ENCODE measurements at regions not wholly inside any gene's neighbourhood (a gene's known extent, or its start where the extent isn't known, plus 50 kb on each side); places are given as distances from the start of the nearest gene placed in this dataset.

DNA sequence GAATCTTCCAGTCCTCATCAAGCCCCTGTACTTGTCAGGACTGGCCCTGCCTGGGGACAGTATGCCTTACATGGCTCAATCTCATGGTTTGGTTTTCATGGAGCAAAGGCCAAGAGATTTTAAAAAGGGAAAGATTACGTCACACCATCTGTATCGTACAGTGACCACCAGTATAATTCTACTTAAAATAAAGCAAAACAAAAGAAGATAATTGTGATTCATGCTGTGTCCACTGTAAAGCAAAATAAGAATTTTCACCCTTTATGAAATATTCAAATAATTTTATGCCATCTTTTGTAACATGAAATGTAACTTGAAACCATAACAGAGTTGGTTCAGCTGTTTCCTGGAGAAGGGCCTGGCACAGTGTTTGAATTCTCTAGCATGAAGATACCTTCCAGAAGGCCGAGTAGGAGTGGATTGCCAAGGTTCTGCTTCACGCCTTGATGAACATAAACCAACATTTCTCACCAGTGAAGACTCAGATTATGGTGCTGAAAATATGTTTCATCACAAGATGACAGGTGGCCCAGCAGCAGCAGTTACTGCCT, 486.5 kb downstream of the RFPL4B start (continued):
- TF ChIP-seq ELF1 (IDR thresholded peaks at IDR 0.05; ENCODE audit: borderline replicate concordance, low read depth) (no peak), CBX3 (IDR thresholded peaks at IDR 0.05; ENCODE audit: low read depth) (no peak), EZH2phosphoT487 (IDR thresholded peaks at IDR 0.05; ENCODE audit: borderline replicate concordance) (no peak), YY1 (IDR thresholded peaks at IDR 0.05; ENCODE audit: extremely low read depth, insufficient replicate concordance, low read depth, low read length) (no peak), ZFX (IDR thresholded peaks at IDR 0.05) (no peak)
- TF ChIP-seq, protein P1, sequence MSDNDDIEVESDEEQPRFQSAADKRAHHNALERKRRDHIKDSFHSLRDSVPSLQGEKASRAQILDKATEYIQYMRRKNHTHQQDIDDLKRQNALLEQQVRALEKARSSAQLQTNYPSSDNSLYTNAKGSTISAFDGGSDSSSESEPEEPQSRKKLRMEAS (IDR thresholded peaks at IDR 0.05): no peak

DNA sequence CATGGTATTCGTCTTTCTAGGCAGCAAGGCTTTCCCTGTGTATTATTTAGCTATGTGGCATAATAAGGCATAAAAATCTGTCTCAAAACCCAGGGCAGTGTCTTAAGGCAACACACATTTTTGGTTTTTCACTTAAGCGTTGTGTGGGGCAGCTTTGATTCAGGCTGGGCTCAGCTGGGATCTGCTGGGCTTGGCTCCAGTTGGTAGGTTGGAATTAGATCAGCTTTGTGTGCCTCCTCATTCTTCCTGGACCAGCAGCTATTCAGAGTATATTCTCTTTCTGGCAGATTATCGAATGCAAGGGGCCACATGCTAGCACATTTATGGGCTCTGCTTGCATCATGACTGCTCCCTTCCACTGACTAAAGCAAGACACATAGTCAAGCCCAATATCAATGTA, 487.9 kb downstream of the RFPL4B start:
- ChIA-PET CTCF (no interaction called here), POLR2A (no interaction called here), RAD21 (ENCODE audit: low non-redundant PET in 1 of 2, low total read pairs in 2 of 2, uncharacterized antibody in 2 of 2, unreplicated experiment in 2 of 2) (no interaction called here)
- H3K9me2 ChIP-seq (ENCODE audit: insufficient read depth): no peaks in the 10 kb centered on the region
- no peak overlapping the region for H3K4me2 ChIP-seq (ENCODE audit: low read length)
- no peak overlapping the region for H3K4me3 ChIP-seq (replicated peaks in 1 of 2; ENCODE audit: low read depth in 1 of 2, low read length in 2 of 2)
- H3K27me3 ChIP-seq (ENCODE audit: insufficient read depth, low read length): no peaks in the 10 kb centered on the region
- intact Hi-C loops (cut with micrococcal nuclease): no loop called here
- no peaks in the 10 kb centered on the region for H4K20me1 ChIP-seq (ENCODE audit: insufficient read depth)
- no TSS peak for BruUV-seq (replicated peaks)
- ATAC-seq (no peak), DNase-seq (ENCODE audit: low read depth, low spot score) (no peak)
- H3K36me3 ChIP-seq (ENCODE audit: control insufficient read depth in 1 of 2, insufficient read depth in 2 of 2, low read length in 2 of 2): no peaks in the 10 kb centered on the region
- no peak overlapping the region for H3K27ac ChIP-seq (ENCODE audit: low read depth, low read length)
- no peaks in the 10 kb centered on the region for H3K79me2 ChIP-seq (ENCODE audit: insufficient read depth, low read length)
- H3K9ac ChIP-seq (ENCODE audit: low read length): no peak overlapping the region
- no peak for TF ChIP-seq POLR2AphosphoS5 (IDR thresholded peaks at IDR 0.05; ENCODE audit: low read depth, low read length)
- TF ChIP-seq RAD21 (IDR thresholded peaks at IDR 0.05; ENCODE audit: low read depth): no peak
- TF ChIP-seq YY1 (IDR thresholded peaks at IDR 0.05; ENCODE audit: extremely low read depth, insufficient replicate concordance, low read depth, low read length): no peak
- TF ChIP-seq JUND (IDR thresholded peaks at IDR 0.05): no peak
- no peak for TF ChIP-seq EZH2phosphoT487 (IDR thresholded peaks at IDR 0.05; ENCODE audit: borderline replicate concordance)
- no peak for TF ChIP-seq EZH2 (IDR thresholded peaks at IDR 0.05)
- TF ChIP-seq, protein P2, sequence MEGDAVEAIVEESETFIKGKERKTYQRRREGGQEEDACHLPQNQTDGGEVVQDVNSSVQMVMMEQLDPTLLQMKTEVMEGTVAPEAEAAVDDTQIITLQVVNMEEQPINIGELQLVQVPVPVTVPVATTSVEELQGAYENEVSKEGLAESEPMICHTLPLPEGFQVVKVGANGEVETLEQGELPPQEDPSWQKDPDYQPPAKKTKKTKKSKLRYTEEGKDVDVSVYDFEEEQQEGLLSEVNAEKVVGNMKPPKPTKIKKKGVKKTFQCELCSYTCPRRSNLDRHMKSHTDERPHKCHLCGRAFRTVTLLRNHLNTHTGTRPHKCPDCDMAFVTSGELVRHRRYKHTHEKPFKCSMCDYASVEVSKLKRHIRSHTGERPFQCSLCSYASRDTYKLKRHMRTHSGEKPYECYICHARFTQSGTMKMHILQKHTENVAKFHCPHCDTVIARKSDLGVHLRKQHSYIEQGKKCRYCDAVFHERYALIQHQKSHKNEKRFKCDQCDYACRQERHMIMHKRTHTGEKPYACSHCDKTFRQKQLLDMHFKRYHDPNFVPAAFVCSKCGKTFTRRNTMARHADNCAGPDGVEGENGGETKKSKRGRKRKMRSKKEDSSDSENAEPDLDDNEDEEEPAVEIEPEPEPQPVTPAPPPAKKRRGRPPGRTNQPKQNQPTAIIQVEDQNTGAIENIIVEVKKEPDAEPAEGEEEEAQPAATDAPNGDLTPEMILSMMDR (IDR thresholded peaks at IDR 0.05 in 2 of 3, conservative IDR thresholded peaks at IDR 0.05 in 1 of 3; ENCODE audit: borderline replicate concordance in 1 of 3, insufficient read depth in 1 of 3, low read depth in 2 of 3, low read length in 2 of 3): no peak
- TF ChIP-seq TCF7L2 (IDR thresholded peaks at IDR 0.05; ENCODE audit: borderline replicate concordance, extremely low read depth, insufficient read depth, insufficient read length): no peak
- no peak for TF ChIP-seq CEBPB (IDR thresholded peaks at IDR 0.05; ENCODE audit: low read depth)
- no peak for TF ChIP-seq EGR1 (IDR thresholded peaks at IDR 0.05; ENCODE audit: low read depth)
- TF ChIP-seq SRF (IDR thresholded peaks at IDR 0.05; ENCODE audit: low read depth): no peak
- TF ChIP-seq, protein P3, sequence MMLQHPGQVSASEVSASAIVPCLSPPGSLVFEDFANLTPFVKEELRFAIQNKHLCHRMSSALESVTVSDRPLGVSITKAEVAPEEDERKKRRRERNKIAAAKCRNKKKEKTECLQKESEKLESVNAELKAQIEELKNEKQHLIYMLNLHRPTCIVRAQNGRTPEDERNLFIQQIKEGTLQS (IDR thresholded peaks at IDR 0.05): no peak
- TF ChIP-seq SP1 (IDR thresholded peaks at IDR 0.05; ENCODE audit: low read depth): no peak
- no peak for TF ChIP-seq POLR2A (IDR thresholded peaks at IDR 0.05; ENCODE audit: borderline replicate concordance, extremely low read depth, insufficient read depth, insufficient read length)
- no peaks in the 10 kb centered on the region for H3K4me1 ChIP-seq (ENCODE audit: control insufficient read depth in 1 of 2, insufficient read depth in 2 of 2, low read length in 2 of 2)
- H2AFZ ChIP-seq (ENCODE audit: low read depth, low read length, poor library complexity, severe bottlenecking): no peak overlapping the region
- no peaks in the 10 kb centered on the region for H3K9me3 ChIP-seq (ENCODE audit: control insufficient read depth in 1 of 2, insufficient read depth in 1 of 2, low read depth in 1 of 2, low read length in 2 of 2)
